PFSK-1 (cell line): ENCODE measurements at regions not wholly inside any gene's neighbourhood (a gene's known extent, or its start where the extent isn't known, plus 50 kb on each side); places are given as distances from the start of the nearest gene placed in this dataset.

Experiments
- FOXP2 ChIP-seq: optimal IDR thresholded peaks from 2 replicates; pipeline ENCODE3; 2011; ENCODE audit warnings: borderline replicate concordance, control low read depth, inconsistent platforms; ENCODE audit not compliant: insufficient read depth; ENCODE audit errors: extremely low read length, extremely low read depth
- POLR2AphosphoS5 ChIP-seq: IDR thresholded peaks from 2 replicates; pipeline ENCODE4 v1.6.1; 2012; ENCODE audit warnings: low read depth, mild to moderate bottlenecking, control low read depth, low read length, moderate library complexity
- SIN3A ChIP-seq: IDR thresholded peaks from 2 replicates; pipeline ENCODE4 v1.6.1; 2012; ENCODE audit warnings: mild to moderate bottlenecking, low read length, moderate library complexity, borderline replicate concordance; ENCODE audit not compliant: insufficient read depth
- TAF1 ChIP-seq: IDR thresholded peaks from 2 replicates; pipeline ENCODE4 v1.6.1; 2012; ENCODE audit warnings: low read length, control low read depth, borderline replicate concordance; ENCODE audit not compliant: insufficient read depth
- TF ChIP-seq, protein P1 (sequence below), 2 experiments: IDR thresholded peaks; 2 replicates each; pipeline versions ENCODE4 v1.6.1 to v1.8.0; 2011 to 2012; ENCODE audit warnings: low read depth in 2 of 2, low read length in 2 of 2, control low read depth in 1 of 2, inconsistent platforms in 1 of 2, mild to moderate bottlenecking in 1 of 2, moderate library complexity in 1 of 2; ENCODE audit not compliant: insufficient read depth in 1 of 2

DNA sequence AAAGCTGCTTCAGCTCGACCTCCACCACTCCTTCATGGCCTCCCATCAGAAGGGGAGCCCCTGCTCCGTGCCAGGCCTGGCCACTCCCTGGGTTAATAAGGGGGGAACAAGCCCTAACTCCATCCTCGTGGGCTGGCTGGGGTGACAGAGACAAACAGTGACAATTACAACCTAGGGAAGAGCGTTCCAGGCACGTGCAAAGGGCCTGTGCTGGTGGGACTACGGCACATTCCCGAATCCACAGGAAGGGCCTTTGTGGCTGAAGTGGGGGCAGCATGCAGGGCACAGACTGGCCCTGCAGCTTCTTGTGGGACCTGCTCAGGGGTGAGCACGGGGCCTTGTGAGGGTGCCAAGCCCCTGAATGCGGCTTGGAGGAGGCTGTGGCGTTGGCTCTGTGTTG lies 157.4 kb downstream of the C9orf50 start:
- TF ChIP-seq TAF1 (no peak), POLR2AphosphoS5 (no peak)
- TF ChIP-seq, protein P1, sequence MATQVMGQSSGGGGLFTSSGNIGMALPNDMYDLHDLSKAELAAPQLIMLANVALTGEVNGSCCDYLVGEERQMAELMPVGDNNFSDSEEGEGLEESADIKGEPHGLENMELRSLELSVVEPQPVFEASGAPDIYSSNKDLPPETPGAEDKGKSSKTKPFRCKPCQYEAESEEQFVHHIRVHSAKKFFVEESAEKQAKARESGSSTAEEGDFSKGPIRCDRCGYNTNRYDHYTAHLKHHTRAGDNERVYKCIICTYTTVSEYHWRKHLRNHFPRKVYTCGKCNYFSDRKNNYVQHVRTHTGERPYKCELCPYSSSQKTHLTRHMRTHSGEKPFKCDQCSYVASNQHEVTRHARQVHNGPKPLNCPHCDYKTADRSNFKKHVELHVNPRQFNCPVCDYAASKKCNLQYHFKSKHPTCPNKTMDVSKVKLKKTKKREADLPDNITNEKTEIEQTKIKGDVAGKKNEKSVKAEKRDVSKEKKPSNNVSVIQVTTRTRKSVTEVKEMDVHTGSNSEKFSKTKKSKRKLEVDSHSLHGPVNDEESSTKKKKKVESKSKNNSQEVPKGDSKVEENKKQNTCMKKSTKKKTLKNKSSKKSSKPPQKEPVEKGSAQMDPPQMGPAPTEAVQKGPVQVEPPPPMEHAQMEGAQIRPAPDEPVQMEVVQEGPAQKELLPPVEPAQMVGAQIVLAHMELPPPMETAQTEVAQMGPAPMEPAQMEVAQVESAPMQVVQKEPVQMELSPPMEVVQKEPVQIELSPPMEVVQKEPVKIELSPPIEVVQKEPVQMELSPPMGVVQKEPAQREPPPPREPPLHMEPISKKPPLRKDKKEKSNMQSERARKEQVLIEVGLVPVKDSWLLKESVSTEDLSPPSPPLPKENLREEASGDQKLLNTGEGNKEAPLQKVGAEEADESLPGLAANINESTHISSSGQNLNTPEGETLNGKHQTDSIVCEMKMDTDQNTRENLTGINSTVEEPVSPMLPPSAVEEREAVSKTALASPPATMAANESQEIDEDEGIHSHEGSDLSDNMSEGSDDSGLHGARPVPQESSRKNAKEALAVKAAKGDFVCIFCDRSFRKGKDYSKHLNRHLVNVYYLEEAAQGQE (IDR thresholded peaks at IDR 0.05; ENCODE audit: insufficient read depth in 1 of 2, low read depth in 2 of 2, low read length in 2 of 2), result no peak

GRCh38 chr9:129462360-129462759 lies 158.5 kb downstream of the C9orf50 start:
- TF ChIP-seq, protein P1 (IDR thresholded peaks at IDR 0.05; ENCODE audit: insufficient read depth in 1 of 2, low read depth in 2 of 2, low read length in 2 of 2), result no peak
- TF ChIP-seq POLR2AphosphoS5 (no peak), FOXP2 (no peak), TAF1 (no peak), SIN3A (no peak)

DNA sequence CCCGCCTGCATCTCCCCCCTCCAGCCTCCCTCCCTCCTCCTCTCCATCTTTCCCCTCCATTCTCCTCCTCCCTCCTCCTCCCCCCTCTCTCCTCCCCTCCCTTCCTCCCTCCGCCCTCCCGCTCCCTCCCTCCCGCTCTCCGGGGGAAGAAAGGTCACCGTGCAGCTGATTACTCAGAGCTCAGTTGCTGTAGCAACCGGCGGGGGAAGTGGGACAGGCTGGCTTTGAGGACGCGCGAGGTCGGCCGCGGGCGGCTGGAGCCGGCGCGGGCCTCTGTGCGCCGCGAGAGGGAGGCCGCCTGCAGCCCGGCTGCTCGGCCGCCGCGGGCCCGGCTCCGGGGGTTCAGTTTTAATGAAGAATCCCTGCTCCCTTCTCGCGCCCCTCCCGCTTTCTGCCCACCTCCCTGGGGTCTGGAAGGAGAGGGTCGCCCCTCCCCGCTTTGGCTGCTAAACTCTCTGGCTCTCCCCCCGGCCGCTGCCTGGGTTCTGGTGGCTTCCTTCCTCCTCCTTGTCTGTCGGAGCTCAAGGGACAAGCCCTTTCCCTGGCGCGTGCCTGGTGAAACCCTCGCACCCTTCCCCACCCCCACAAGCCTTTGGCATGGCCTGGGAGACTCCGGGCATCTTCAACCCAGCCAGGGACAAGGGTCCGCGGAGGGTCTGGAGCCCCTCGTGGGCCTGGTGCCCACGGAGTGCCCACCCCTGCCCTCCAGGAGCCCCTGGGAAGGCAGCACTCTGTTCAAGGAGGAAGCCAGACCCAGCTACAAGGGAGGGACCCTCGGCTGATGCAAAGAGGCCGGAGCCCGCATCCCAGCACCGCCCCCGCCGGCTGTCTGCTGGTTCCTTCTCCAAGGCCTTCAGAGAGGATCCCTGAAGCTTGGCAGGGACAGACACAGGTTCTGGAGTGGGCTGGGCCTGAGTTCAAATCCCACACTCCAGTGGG lies 160.3 kb downstream of the C9orf50 start:
- TF ChIP-seq, protein P1 (IDR thresholded peaks at IDR 0.05; ENCODE audit: insufficient read depth in 1 of 2, low read depth in 2 of 2, low read length in 2 of 2), result peak in 1 of 2 experiments; percentile 9; a peak in 1 of 4 replicates
- TF ChIP-seq FOXP2 (no peak), TAF1 (peak; percentile 44; the same call in 1 of the 2 replicates), SIN3A (0 out of 2 replicates have a peak, but pooled peaks have one; percentile 49), POLR2AphosphoS5 (peak; percentile 36; the same call in 1 of the 2 replicates)

- TF ChIP-seq TAF1, result no peak
- TF ChIP-seq POLR2AphosphoS5, result no peak
- TF ChIP-seq, protein P1 (IDR thresholded peaks at IDR 0.05; ENCODE audit: insufficient read depth in 1 of 2, low read depth in 2 of 2, low read length in 2 of 2), result no peak
- no peak for TF ChIP-seq FOXP2
- no peak for TF ChIP-seq SIN3A
These were observed 161.2 kb downstream of the C9orf50 start for GRCh38 chr9:129459547-129460322.
